AML-193 (cell line): ENCODE measurements at regions not wholly inside any gene's neighbourhood (a gene's known extent, or its start where the extent isn't known, plus 50 kb on each side); places are given as distances from the start of the nearest gene placed in this dataset.
"Not testable (repeated sequence)": the region's sequence is repeated elsewhere in the genome, so short reads cannot be mapped to it uniquely, and the experiment has no call there.

ENCODE experiments used
- DNase-seq, 2 experiments: peaks; one replicate each; lab custom pipeline; 2025; lab: John Stamatoyannopoulos, UW

GRCh38 chr14:88064841-88065240 lies 59.9 kb downstream of the GPR65 start:
- no peak for DNase-seq

DNA sequence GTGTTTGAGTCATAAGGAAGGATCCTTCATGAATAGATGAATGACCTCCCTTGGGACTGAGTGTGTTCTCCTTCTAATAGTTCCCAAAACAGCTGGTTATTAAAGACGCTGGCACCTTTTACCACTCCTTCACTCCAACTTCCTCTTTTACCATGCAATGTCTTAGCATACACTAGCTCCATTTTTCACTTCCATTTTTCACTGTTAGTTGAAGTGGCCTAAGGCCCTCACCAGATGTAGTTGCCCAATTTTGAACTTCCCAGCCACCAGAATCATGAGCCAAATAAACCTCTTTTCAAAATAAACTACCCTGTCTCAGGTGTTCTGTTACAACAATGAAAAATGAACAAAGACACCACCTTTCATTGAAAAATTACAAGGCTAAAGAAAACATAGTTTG lies 64.7 kb downstream of the GPR65 start:
- no peak for DNase-seq

- no peak for DNase-seq
These were observed 70.5 kb downstream of the GPR65 start for GRCh38 chr14:88075269-88075981.

GRCh38 chr14:88078525-88078924 lies 73.6 kb downstream of the GPR65 start:
- DNase-seq = no peak

GRCh38 chr14:88079624-88080023 lies 74.7 kb downstream of the GPR65 start:
- no peak for DNase-seq

DNA sequence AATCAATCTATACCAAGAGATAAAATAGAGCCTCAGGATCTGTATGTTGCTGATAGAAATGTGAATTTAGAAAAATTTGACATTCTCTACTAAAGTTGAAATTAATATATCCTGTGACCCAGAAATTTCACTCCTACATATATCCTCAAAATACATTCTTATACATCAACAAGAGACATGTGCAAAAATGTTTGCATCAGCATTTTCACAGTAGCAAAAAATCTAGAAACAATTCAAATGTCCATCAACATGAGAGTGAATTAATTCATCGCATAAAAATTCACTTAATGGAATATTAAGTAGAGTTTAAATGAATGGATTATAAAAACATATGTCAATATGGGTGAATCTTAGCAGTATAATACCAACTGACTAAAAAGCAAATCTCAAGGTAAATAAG lies 80.8 kb downstream of the GPR65 start:
- DNase-seq = no peak

DNA sequence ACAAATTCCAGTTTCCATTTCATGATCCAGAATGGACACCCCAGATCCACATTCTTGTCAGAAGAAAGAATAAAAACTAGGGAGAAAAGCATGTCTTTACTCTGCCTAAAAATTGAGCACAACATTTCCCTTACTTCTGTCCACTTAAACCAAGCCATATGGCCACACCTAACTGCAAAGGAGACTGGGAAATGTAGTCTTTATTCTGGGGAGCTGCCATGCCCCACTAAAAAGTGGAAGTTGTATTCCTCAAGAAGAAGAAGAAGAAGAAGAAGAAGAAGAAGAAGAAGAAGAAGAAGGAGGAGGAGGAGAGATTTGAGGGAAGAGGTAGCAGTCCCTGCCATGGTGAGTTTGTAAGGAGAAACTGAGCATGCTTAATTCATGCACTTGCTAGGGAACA lies 84.5 kb downstream of the GPR65 start:
- no peak for DNase-seq

DNA sequence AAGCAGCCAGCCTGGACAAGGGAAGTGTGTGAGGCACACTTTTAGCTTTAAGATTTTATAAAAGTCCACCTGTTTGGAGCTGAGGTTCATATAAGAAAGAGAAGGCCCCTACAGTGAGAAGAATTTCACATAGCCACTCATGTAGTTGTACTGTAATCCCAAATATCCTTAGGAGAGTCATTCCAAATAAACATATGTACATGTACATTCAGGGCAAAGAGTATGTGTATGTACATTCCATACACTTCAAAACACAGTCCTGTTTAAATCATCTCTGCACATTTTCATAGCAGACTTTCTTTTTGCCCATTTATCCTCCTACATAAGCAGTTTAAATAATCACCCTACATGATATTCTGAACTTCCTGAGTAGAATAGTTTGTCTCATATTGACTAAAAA lies 87.6 kb downstream of the GPR65 start:
- no peak for DNase-seq

- no peak for DNase-seq
These were observed 90.9 kb downstream of the GPR65 start for GRCh38 chr14:88095791-88096190.

- no peak for DNase-seq
These were observed 93.2 kb downstream of the GPR65 start for GRCh38 chr14:88098163-88098562.

- no peak for DNase-seq
These were observed 99.8 kb downstream of the GPR65 start for GRCh38 chr14:88104710-88105109.

DNA sequence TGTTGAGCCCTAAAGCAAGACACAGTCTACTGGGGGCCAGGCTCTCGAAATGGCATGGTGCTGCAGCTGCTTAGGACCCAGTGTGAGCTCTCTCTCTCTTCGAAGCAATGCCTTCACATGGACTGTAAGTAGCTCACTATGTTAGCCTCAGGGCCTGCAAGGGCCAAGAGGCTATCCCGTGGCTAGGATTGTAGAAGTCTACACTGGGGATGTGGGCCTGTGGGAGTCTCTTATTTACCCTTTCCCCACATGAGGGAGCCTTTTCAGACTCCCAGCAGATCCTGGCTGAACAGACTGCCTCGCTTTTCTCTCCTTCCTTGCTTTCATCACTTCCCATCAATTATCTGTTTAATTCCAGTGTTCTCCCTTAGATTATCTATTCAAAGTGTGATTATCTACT lies 101.4 kb downstream of the GPR65 start:
- DNase-seq = no peak

DNA sequence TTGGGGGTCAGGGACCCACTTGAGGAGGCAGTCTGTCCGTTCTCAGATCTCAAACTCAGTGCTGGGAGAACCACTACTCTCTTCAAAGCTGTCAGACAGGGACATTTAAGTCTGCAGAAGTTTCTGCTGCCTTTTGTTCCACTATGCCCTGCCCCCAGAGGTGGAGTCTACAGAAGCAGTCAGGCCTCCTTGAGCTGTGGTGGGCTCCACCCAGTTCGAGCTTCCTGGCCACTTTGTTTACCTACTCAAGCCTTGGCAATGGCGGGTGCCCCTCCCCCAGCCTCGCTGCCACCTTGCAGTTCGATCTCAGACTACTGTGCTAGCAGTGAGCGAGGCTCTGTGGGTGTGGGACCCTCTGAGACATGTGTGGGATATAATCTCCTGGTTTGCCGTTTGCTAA lies 122.7 kb downstream of the GPR65 start:
- not testable (repeated sequence) for DNase-seq

GRCh38 chr14:88128816-88129215 lies 123.9 kb downstream of the GPR65 start:
- DNase-seq = no peak

DNA sequence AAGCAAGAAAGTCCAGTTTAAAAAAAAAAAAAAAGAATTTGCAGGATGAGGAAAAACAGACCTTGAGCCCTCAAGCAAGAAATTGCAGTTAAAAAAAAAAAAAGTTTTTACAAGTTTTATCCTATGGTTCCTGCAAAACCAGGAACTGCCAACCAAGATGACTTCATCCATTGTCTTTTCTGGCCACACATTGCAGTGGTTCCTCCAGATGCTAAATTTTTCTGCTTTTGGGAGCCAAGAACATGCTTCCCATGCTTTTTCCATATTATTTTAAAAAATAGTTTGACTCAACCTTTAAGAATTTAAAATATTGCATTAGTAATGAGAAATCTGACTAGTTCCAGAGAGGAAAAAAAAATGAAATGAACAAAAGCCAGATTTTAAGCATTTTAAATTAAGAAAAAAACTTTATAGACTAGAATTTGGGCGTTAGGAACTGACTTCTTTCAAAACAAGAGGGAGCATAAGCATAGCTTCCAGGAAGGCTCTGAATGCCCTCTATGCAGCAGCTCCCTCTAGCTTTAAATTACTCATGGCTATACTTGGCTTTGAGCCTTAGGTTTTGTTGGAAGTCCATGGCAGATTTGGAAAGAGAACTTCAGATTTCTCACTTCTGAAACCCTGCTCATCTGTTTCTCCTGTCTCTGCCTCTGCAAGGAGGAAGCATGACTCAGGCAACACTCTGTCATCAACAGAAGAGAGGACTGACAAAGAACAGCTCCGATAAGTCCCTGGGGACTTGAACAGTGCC lies 124.5 kb downstream of the GPR65 start:
- DNase-seq = peak; percentile 26 to 36

DNA sequence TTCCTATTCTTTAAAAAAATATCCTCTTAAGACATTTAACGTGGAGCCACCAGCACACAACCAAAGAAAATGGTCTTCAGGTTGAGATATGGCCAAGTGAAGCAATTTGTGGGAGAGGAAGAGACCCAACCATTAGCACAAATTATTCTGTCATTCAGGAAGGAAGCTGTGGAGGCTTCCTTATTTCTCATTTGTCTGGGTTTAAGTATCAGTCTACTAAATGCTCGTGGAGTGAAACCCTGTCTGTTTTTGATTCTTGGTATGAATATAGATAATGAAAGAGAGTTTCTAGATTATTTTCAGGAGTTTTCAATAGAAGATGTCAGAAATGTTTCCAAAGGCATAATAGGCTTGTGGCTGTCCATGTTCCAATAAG lies 125.1 kb downstream of the GPR65 start:
- peak in 1 of 2 experiments; percentile 26 for DNase-seq
